Upper lobe of right lung (tissue), 1 donor: ENCODE measurements at regions not wholly inside any gene's neighbourhood (a gene's known extent, or its start where the extent isn't known, plus 50 kb on each side); places are given as distances from the start of the nearest gene placed in this dataset.

Experiments
- ATAC-seq: fragments of 200-7000 bp; cut with Tn5 transposase; one replicate; pipeline ENCODE4 v1.9.1; 2020; ENCODE audit warnings: mild to moderate bottlenecking, moderate library complexity
- DNase-seq: peaks from one replicate; pipeline ENCODE4 v3.0.0-alpha.2; 2020
- H3K27ac ChIP-seq: fragments of 200-600 bp; one replicate; pipeline ENCODE4 v1.8.0; 2022
- H3K27me3 ChIP-seq: fragments of 200-600 bp; one replicate; pipeline ENCODE4 v1.8.0; 2022; ENCODE audit warnings: mild to moderate bottlenecking
- H3K36me3 ChIP-seq: fragments of 200-600 bp; one replicate; pipeline ENCODE4 v1.8.0; 2022
- H3K4me1 ChIP-seq: fragments of 200-600 bp; one replicate; pipeline ENCODE4 v1.8.0; 2022
- H3K4me3 ChIP-seq: fragments of 200-600 bp; one replicate; pipeline ENCODE4 v1.8.0; 2022; ENCODE audit warnings: mild to moderate bottlenecking
- H3K9me3 ChIP-seq: fragments of 200-600 bp; one replicate; pipeline ENCODE4 v1.8.0; 2022
- intact Hi-C: fragments of 100-400 bp; cut with DNase I; formaldehyde crosslinking; loops from one replicate; pipeline ENCODE4 v1.11.0; 2022
- TF ChIP-seq, protein P1 (sequence below): fragments of 200-600 bp; IDR thresholded peaks from one replicate; pipeline ENCODE4 v1.8.0; 2022; ENCODE audit warnings: antibody characterized with exemption
- donor health status: DM: no; HTN: yes; CAD: no; lungs with severe emphysema.

DNA sequence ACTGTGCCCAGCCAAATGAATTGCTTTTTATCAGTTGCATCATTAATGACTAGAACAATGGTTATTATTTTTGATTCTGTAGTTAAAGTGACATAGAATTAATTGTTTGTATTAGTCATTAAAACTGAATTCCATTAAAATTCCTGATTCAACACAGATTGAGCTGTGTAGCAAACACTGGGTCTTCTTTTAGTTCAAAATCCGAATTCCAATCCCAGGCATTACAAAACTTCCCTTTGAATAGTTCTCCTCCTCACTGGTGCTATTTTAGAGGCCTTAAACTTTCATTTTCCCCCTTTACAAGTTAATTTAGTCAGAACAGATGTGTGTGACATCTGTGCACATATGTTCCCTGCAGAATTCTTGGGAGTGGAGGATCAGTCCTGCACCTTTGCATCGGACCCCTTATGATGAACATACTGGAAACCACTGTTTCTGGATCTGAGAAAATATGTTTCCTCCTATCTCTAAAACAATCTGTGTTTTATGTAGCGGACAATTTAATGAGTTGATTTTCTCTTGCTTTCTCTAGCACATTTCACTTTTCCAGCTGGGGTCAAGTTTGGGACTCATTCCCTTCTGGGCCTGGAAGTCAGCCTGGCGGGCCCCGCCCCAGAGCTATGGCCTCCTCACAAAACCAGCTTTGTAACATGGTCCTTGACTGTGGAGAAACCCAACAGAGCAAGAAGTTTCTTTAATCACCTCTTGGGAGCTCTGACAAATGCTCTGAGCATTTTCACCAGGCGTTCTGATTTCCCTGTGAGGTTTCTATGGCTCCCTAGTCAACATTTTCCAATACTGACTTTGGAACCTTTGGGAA, 87.9 kb upstream of the MAMDC2 start:
- ATAC-seq, result no peak
- no peaks in the 10 kb centered on the region for H3K9me3 ChIP-seq
- H3K36me3 ChIP-seq, result no peaks in the 10 kb centered on the region
- no peak overlapping the region for H3K27ac ChIP-seq
- H3K4me1 ChIP-seq, result no peaks in the 10 kb centered on the region
- no peak for DNase-seq
- H3K4me3 ChIP-seq, result no peak overlapping the region
- no peaks in the 10 kb centered on the region for H3K27me3 ChIP-seq
- TF ChIP-seq, protein P1, sequence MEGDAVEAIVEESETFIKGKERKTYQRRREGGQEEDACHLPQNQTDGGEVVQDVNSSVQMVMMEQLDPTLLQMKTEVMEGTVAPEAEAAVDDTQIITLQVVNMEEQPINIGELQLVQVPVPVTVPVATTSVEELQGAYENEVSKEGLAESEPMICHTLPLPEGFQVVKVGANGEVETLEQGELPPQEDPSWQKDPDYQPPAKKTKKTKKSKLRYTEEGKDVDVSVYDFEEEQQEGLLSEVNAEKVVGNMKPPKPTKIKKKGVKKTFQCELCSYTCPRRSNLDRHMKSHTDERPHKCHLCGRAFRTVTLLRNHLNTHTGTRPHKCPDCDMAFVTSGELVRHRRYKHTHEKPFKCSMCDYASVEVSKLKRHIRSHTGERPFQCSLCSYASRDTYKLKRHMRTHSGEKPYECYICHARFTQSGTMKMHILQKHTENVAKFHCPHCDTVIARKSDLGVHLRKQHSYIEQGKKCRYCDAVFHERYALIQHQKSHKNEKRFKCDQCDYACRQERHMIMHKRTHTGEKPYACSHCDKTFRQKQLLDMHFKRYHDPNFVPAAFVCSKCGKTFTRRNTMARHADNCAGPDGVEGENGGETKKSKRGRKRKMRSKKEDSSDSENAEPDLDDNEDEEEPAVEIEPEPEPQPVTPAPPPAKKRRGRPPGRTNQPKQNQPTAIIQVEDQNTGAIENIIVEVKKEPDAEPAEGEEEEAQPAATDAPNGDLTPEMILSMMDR, result no peak
- intact Hi-C loops, result no loop called here

DNA sequence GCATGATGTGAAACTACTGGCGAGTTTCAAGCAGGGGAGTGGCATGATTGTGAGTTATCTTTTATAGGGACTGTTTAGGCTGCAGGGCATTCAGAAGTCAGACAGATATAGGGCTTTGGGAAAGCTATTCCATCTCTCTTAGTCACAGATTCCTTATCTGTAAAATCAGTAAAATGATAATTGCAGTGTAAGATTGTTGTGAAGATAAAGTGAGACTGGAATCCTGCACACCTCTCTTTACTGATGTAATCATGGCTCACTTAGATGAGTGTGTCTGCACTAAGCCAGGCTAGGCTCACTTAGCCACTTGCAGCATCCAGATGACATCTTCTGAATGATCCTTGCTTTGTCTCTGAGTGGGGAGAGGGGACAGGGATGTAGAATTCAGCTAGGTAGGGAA, 81.8 kb upstream of the MAMDC2 start:
- DNase-seq (no peak), ATAC-seq (no peak)
- Histone ChIP-seq H3K4me1 (no peaks in the 10 kb centered on the region), H3K9me3 (no peaks in the 10 kb centered on the region), H3K36me3 (no peaks in the 10 kb centered on the region), H3K27ac (no peak overlapping the region), H3K27me3 (no peaks in the 10 kb centered on the region), H3K4me3 (no peak overlapping the region)
- intact Hi-C loops, result loop anchor here (10.0 kb wide), 1 partner anchor 153 kb away; no protein-coding TSS in a partner anchor
- TF ChIP-seq, protein P1, result no peak

DNA sequence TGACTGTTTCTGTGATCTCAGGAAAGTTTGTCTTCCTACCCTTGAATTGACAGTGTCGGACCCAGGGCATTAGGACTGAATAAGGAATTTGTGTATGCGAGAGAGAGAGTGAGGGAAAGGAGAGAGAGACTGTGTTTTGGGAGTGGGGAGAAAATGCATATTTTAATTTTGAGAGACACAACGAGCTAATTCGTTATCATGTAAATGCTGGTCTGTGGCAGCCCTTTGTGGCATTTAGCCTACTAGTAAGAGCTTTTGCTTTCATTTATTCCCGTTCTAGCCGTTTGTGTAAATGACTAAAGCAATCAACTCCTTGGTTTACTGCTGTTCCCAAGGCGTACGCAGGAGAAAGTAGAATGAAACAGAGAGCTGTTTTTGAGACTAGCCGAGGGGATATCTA, 79.8 kb upstream of the MAMDC2 start:
- H3K4me3 ChIP-seq, result no peak overlapping the region
- ATAC-seq (no peak), DNase-seq (no peak)
- no peaks in the 10 kb centered on the region for H3K36me3 ChIP-seq
- H3K27me3 ChIP-seq, result no peaks in the 10 kb centered on the region
- H3K9me3 ChIP-seq, result no peaks in the 10 kb centered on the region
- H3K27ac ChIP-seq, result no peak overlapping the region
- intact Hi-C loops, result loop anchor here (10.0 kb wide), 1 partner anchor 151 kb away; no protein-coding TSS in a partner anchor
- H3K4me1 ChIP-seq, result no peaks in the 10 kb centered on the region
- TF ChIP-seq, protein P1, result no peak

DNA sequence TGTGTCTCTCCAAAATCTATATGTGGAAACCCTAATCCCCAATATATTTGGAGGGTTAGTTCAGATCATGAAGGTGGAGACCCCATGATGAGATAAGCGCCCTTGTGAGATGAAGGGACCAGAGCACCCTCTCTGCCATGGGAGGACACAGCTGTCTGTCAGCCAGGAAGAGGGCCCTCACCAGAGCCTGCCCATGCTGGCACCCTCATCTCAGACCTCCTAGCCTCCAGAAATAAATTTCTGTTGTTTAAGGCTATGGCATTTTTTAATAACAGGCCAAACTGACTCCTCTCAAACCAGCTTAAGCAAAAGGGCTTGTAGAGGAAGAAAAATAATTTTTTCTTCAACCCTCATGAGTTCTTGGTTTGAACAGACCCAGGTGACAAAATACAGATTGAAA, 79.2 kb upstream of the MAMDC2 start:
- Histone ChIP-seq H3K27me3 (no peaks in the 10 kb centered on the region), H3K4me3 (no peak overlapping the region), H3K9me3 (no peaks in the 10 kb centered on the region), H3K36me3 (no peaks in the 10 kb centered on the region), H3K27ac (no peak overlapping the region), H3K4me1 (no peaks in the 10 kb centered on the region)
- TF ChIP-seq, protein P1, result no peak
- no peak for ATAC-seq
- intact Hi-C loops, result loop anchor here (10.0 kb wide), 1 partner anchor 150 kb away; no protein-coding TSS in a partner anchor
- no peak for DNase-seq

DNA sequence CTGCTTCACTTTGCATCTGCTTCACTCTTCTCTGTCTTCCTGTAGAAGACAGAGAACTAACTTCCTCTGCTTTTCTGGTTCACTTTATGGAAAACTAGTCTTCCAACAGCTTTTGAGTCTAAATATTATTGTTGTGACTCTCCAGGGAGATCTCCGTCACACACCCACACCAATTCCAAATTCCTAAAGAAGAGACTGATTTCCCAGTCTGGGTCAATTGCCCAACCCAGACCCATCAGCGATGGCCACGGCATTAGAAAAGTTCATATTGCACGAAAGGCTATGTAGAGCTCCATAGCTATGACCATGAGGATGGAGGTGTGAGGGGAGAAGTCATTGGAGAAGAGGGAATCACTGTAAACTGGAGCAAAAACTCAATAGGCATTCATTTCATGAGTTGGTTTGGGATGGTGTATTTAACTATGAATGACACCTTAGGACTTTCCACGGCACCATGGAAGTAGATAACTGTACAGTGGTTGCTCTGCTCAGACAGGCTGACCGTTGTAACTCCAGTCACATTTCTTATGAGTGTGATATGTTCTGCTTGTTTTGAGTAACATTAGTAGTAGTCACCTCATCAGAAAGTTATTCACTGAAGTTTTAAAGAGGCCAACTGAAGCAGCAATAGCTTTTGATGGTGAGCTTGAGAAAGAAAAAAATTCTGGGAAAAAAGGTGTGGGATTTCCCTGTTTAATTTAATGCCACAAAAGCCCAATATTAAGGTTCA, 78.1 kb upstream of the MAMDC2 start:
- DNase-seq (no peak), ATAC-seq (no peak)
- Histone ChIP-seq H3K27me3 (no peaks in the 10 kb centered on the region), H3K9me3 (no peaks in the 10 kb centered on the region), H3K36me3 (no peaks in the 10 kb centered on the region), H3K27ac (no peak overlapping the region), H3K4me3 (no peak overlapping the region), H3K4me1 (no peaks in the 10 kb centered on the region)
- intact Hi-C loops, result loop anchor here (10.0 kb wide), 1 partner anchor 149 kb away; no protein-coding TSS in a partner anchor
- TF ChIP-seq, protein P1, result no peak
